ENCODE measurements at regions not wholly inside any gene's neighbourhood (a gene's known extent, or its start where the extent isn't known, plus 50 kb on each side); places are given as distances from the start of the nearest gene placed in this dataset.
"Not testable (repeated sequence)": the region's sequence is repeated elsewhere in the genome, so short reads cannot be mapped to it uniquely, and the experiment has no call there.

DNA sequence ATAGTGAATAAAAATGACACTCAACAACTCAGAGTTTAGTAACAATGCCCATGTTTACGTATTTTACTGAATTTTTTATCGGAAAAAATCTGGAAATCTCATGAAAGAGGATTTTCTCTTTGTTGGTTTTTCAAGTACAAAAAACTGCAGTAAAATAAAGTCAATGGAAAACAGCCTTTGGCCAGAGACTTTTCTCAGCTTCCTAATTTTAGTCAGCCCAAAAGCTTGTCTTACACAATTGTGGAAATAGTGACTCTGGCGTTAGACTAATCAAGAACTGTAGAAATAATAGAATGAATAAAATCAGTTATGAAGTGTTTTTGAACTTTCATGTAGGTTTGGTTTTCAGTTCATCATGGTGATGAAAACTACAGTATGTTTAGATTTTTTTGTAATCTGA is 234.7 kb downstream of the DKK2 start:
- no peaks in the 10 kb centered on the region for H3K9me3 Mint-ChIP-seq
- H3K4me3 Mint-ChIP-seq, result no peak overlapping the region
- DNase-seq (no peak), ATAC-seq (no peak)
- H3K4me1 Mint-ChIP-seq (ENCODE audit: low read depth), result no peaks in the 10 kb centered on the region
- no peaks in the 10 kb centered on the region for H3K36me3 Mint-ChIP-seq (ENCODE audit: insufficient read depth)
- H3K27me3 Mint-ChIP-seq (ENCODE audit: low read depth), result no peaks in the 10 kb centered on the region

DNA sequence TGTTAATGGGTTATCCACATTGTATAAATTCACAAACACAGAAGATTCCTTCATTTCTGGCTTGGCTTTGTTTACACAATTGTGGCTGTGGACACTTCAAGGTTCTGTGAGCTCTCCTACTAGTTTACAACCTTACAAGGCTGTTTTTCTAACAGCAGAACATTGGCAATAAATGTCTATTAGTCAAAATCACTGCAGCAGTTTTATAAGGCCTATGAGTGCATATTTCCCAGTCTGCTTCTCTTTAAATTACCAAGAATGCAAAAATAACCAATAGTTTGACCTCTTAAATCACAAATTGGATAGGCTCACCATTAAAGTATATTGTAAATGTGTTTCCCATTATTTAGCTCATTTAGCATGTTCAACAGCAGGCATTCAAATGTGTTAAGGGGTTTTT is 239.2 kb downstream of the DKK2 start:
- no peaks in the 10 kb centered on the region for H3K36me3 Mint-ChIP-seq (ENCODE audit: insufficient read depth)
- no peak for ATAC-seq

GRCh38 chr4:106795326-106795725 is 240.8 kb downstream of the DKK2 start:
- Mint-ChIP-seq H3K27me3 (ENCODE audit: low read depth) (no peaks in the 10 kb centered on the region), H3K4me1 (ENCODE audit: low read depth) (no peaks in the 10 kb centered on the region), H3K4me3 (no peak overlapping the region), H3K36me3 (ENCODE audit: insufficient read depth) (no peaks in the 10 kb centered on the region), H3K9me3 (no peaks in the 10 kb centered on the region)
- DNase-seq, result no peak
- no peak for ATAC-seq

More for the DNA sequence above, 239.2 kb downstream of the DKK2 start:
- H3K9me3 Mint-ChIP-seq, result no peaks in the 10 kb centered on the region
- DNase-seq, result no peak
- H3K4me3 Mint-ChIP-seq, result no peak overlapping the region
- no peaks in the 10 kb centered on the region for H3K27me3 Mint-ChIP-seq (ENCODE audit: low read depth)
- no peaks in the 10 kb centered on the region for H3K4me1 Mint-ChIP-seq (ENCODE audit: low read depth)

DNA sequence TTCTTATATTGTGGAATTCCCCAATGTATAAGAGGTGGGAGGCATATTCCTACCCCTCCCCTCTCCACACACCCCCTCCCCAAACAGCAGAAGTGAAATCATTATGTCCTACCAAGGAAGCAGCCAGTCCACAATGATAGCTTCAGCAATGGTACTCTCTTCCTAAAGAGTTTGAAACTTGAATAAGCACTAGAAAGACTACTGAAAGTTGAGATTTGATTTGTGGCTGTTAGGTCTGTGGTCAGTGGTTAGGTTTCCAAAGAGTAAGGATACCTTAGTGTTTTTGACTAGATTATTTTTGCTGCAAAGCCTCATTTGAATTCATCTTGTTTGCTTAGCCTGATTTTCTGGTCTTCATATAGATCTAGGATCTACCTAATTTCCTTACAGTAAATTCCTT is 242.2 kb downstream of the DKK2 start:
- Mint-ChIP-seq H3K27me3 (ENCODE audit: low read depth) (no peaks in the 10 kb centered on the region), H3K4me1 (ENCODE audit: low read depth) (no peaks in the 10 kb centered on the region), H3K4me3 (no peak overlapping the region), H3K9me3 (peaks cover 2% of the 10 kb centered on the region), H3K36me3 (ENCODE audit: insufficient read depth) (no peaks in the 10 kb centered on the region)
- DNase-seq, result no peak
- ATAC-seq, result no peak

DNA sequence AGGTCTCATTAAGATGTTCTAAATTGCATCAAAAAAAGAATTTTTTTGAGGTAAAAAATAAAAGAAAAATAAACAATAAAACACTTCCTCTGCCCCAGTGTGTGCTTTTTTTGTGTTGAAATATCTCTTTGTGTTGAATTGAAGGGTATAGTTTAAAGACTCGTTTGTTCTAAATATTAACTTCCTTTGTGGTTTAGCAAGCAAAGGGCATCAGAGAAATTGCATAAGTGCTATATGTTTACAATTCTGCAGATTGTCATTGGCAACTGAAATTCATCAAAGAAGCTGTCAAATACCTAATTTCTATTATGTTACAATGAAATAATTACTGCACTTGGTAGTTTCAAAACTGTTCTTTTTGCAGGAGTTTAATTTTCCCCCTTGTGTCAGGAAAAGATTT is 260.5 kb downstream of the DKK2 start:
- no peaks in the 10 kb centered on the region for H3K36me3 Mint-ChIP-seq (ENCODE audit: insufficient read depth)

DNA sequence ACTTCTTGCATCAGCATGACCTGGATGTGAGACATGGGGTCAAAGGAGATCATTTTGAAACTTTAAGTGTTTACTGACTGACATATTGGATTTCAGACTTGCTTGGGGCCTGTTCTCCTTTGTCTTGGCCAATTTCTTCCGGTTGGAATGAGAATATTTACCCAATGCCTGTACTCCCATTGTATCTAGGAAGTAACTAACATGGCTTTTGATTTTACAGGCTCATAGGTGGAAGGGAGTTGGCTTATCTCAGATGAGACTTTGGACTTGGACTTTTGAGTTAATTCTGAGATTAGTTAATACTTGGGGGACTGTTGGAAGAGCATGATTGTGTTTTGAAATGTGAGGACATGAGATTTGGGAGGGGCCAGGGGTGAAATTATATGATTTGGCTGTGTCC is 262.1 kb downstream of the DKK2 start:
- not testable (repeated sequence) for H3K36me3 Mint-ChIP-seq (ENCODE audit: insufficient read depth); ATAC-seq; H3K4me1 Mint-ChIP-seq (ENCODE audit: low read depth); DNase-seq; H3K27me3 Mint-ChIP-seq (ENCODE audit: low read depth); H3K4me3 Mint-ChIP-seq
- peaks cover 14% of the 10 kb centered on the region for H3K9me3 Mint-ChIP-seq

More for the DNA sequence above, 260.5 kb downstream of the DKK2 start:
- ATAC-seq, result no peak
- H3K4me1 Mint-ChIP-seq (ENCODE audit: low read depth), result no peaks in the 10 kb centered on the region
- H3K27me3 Mint-ChIP-seq (ENCODE audit: low read depth), result no peaks in the 10 kb centered on the region
- H3K9me3 Mint-ChIP-seq, result peaks cover 10% of the 10 kb centered on the region
- DNase-seq, result no peak
- no peak overlapping the region for H3K4me3 Mint-ChIP-seq

DNA sequence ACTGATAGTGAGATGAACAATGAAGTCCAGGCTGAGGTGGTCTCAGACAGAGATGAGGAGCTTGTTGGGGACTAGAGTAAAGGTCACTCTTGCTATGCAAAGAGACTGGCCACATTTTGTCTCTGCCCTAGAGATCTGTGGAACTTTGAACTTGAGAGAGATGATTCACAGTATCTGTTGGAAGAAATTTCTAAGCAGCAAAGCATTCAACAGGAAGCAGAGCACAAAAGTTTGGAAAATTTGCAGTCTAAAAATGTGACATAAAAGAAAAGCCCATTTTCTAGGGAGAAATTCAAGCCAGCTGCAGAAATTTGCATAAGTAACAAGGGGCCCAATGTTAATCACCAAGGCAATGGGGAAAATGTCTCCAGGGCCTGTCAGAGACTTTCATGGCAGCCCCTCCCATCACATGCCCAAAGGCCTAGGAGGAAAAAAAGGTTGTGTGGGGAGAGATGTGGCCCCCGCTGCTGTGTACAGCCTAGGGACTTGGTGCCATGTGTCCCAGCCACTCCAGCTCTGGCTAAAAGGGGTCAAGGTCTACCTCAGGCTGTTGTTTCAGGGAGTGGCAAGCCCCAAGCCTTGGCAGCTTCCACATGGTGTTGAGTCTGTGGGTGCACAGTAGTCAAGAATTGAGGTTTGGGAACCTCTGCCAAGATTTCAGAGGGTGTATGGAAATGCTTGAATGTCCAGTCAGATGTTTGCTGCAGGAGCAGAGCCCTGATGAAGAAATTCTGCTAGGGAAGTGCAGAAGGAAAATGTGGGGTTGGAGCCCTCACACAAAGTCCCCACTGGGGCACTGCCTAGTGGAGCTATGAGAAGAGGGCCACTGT is 262.8 kb downstream of the DKK2 start:
- Mint-ChIP-seq H3K4me3 (no peak overlapping the region), H3K36me3 (ENCODE audit: insufficient read depth) (no peaks in the 10 kb centered on the region), H3K9me3 (peaks cover 14% of the 10 kb centered on the region), H3K27me3 (ENCODE audit: low read depth) (no peaks in the 10 kb centered on the region), H3K4me1 (ENCODE audit: low read depth) (no peaks in the 10 kb centered on the region)
- ATAC-seq (no peak), DNase-seq (no peak)

- Mint-ChIP-seq H3K36me3 (ENCODE audit: insufficient read depth) (no peaks in the 10 kb centered on the region), H3K9me3 (peaks cover 11% of the 10 kb centered on the region), H3K27me3 (ENCODE audit: low read depth) (no peaks in the 10 kb centered on the region), H3K4me1 (ENCODE audit: low read depth) (no peaks in the 10 kb centered on the region), H3K4me3 (no peak overlapping the region)
- no peak for ATAC-seq
- no peak for DNase-seq
These were observed 268.1 kb downstream of the DKK2 start for GRCh38 chr4:106767991-106768390.

- H3K27me3 Mint-ChIP-seq (ENCODE audit: low read depth), result no peaks in the 10 kb centered on the region
- DNase-seq, result no peak
- no peak for ATAC-seq
- H3K4me1 Mint-ChIP-seq (ENCODE audit: low read depth), result no peaks in the 10 kb centered on the region
- H3K36me3 Mint-ChIP-seq (ENCODE audit: insufficient read depth), result no peaks in the 10 kb centered on the region
- peaks cover 11% of the 10 kb centered on the region for H3K9me3 Mint-ChIP-seq
- no peak overlapping the region for H3K4me3 Mint-ChIP-seq
These were observed 269.6 kb downstream of the DKK2 start for GRCh38 chr4:106766519-106766918.

DNA sequence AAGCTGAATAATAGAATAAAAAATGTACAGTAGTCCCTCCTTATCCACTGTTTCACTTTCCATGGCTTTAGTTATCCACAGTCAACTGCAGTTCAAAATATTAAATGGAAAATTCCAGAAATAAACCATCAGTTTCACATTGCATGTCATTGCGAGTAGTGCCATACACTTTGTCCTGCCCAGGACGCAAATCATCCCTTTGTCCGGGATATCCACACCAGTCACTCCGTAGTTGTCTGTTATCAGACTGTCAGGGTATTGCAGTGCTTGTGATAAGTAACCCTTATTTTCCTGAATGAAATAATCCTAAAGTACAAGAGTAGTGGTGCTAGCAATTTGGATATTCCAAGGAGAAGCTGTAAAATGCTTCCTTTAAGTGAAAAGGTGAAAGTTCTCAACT is 271.3 kb downstream of the DKK2 start:
- ATAC-seq (no peak), DNase-seq (no peak)
- Mint-ChIP-seq H3K4me1 (ENCODE audit: low read depth) (no peaks in the 10 kb centered on the region), H3K36me3 (ENCODE audit: insufficient read depth) (no peaks in the 10 kb centered on the region), H3K9me3 (peaks cover 7% of the 10 kb centered on the region), H3K4me3 (no peak overlapping the region), H3K27me3 (ENCODE audit: low read depth) (no peaks in the 10 kb centered on the region)

DNA sequence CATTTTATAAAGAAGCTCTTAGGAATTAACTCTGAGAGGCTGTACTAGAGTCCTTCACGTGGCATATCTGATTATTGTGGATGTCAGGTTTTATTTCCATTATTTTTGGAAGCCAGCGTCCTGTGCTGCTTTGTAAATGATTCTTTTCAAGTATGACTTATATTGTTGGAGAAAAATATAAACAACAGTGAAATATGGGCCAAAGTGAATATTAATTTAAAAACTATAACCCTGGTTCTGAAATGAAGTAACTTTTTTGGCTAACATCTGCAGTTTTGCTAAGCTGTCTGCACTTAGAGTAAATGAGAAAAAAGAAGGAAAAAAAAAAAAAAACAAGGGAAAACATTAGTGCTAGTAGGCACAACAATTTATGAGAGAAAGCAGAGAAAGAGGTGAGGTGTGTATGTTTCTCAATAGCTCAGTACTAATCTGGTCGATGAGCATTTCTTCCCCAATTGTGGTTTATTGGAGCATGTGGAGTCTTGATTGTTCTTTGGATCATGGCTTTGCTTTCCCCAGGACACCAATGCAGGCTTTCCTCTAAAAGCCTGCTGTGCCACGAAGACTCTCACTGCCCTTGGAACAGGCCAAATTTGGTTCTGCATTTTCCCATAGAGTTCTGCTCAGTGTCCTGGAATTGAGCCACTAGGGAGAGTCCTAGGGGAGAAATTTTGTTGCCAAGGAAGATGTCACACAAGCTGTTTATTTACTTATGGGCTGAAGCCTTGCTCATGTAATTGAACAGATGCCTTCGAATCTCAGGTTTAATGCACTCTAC is 273.3 kb downstream of the DKK2 start:
- H3K9me3 Mint-ChIP-seq, result no peaks in the 10 kb centered on the region
- no peak for ATAC-seq

GRCh38 chr4:106753426-106753825 is 282.7 kb downstream of the DKK2 start:
- ATAC-seq (no peak), DNase-seq (no peak)
- no peaks in the 10 kb centered on the region for H3K4me1 Mint-ChIP-seq (ENCODE audit: low read depth)
- H3K36me3 Mint-ChIP-seq (ENCODE audit: insufficient read depth), result no peaks in the 10 kb centered on the region
- H3K27me3 Mint-ChIP-seq (ENCODE audit: low read depth), result no peaks in the 10 kb centered on the region
- H3K4me3 Mint-ChIP-seq, result no peak overlapping the region
- H3K9me3 Mint-ChIP-seq, result peaks cover 6% of the 10 kb centered on the region

More for the DNA sequence above, 273.3 kb downstream of the DKK2 start:
- Mint-ChIP-seq H3K4me1 (ENCODE audit: low read depth) (no peaks in the 10 kb centered on the region), H3K4me3 (no peak overlapping the region), H3K27me3 (ENCODE audit: low read depth) (no peaks in the 10 kb centered on the region), H3K36me3 (ENCODE audit: insufficient read depth) (no peaks in the 10 kb centered on the region)
- no peak for DNase-seq

DNA sequence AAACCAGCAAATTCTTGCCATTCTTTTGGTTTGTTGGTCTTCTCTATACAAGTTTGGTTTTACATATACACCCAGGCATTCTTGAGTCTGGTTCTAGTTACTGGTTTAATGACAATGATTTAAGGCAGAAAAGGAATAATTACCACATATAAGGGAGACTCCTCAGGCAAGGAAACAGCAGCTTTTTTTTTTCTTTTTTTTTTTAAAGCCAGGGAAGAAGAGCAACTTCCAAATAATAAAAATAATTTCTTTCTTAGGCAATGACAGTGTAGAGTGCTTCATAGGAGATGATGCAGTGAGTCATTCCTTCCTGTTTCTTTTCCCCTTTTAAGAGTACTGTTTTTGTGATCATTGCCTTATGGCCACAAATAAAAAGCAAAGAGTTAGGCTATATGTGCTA is 289.7 kb downstream of the DKK2 start:
- Mint-ChIP-seq H3K4me3 (no peak overlapping the region), H3K27me3 (ENCODE audit: low read depth) (no peaks in the 10 kb centered on the region), H3K9me3 (peaks cover 5% of the 10 kb centered on the region), H3K4me1 (ENCODE audit: low read depth) (no peaks in the 10 kb centered on the region), H3K36me3 (ENCODE audit: insufficient read depth) (no peaks in the 10 kb centered on the region)
- DNase-seq (no peak), ATAC-seq (no peak)

DNA sequence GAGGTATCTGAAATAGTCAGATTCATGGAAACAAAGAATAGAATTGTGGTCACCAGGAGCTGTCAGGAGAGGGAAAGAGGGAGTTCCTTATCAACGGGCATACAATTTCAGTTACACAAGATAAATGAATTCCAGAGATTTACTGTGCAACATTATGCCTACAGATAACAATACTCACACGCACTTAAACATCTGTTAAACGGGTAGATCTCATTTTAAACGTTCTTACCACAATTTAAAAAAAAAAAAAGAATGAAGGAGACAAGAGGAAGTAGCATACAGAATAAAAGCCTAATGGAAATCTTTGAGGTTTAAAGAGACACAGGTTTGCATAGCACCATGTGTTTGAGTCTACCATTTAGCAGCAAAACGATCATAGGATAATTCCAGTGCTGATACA is 298.0 kb downstream of the DKK2 start:
- H3K4me1 Mint-ChIP-seq (ENCODE audit: low read depth), result no peaks in the 10 kb centered on the region
- peaks cover 8% of the 10 kb centered on the region for H3K9me3 Mint-ChIP-seq
- no peak for DNase-seq
- no peaks in the 10 kb centered on the region for H3K27me3 Mint-ChIP-seq (ENCODE audit: low read depth)
- H3K36me3 Mint-ChIP-seq (ENCODE audit: insufficient read depth), result no peaks in the 10 kb centered on the region
- H3K4me3 Mint-ChIP-seq, result no peak overlapping the region
- ATAC-seq, result no peak

DNA sequence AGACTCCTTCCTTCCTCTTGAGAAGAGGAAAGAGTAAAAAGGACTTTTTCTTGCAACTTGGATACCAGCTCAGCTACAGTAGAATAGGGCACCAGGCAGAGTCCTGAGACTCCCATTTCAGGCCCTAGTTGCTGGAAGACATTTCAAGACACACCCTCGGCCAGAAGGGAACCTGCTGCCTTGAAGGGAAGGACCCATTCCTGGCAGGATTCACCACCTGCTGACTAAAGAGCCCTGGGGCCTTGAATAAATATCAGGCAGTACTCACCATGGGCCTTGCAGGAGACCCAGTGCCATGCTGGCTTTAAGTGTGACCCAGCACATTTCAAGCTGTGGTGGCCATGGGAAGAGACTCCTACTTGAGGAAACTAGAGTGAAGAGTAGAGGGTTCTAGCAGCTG is 317.6 kb downstream of the DKK2 start:
- peaks cover 1% of the 10 kb centered on the region for H3K9me3 Mint-ChIP-seq
- H3K4me1 Mint-ChIP-seq (ENCODE audit: low read depth), result no peaks in the 10 kb centered on the region
- no peaks in the 10 kb centered on the region for H3K36me3 Mint-ChIP-seq (ENCODE audit: insufficient read depth)
- no peak overlapping the region for H3K4me3 Mint-ChIP-seq
- no peaks in the 10 kb centered on the region for H3K27me3 Mint-ChIP-seq (ENCODE audit: low read depth)
- ATAC-seq, result no peak
- DNase-seq, result no peak
